Superior temporal gyrus (tissue), 1 donor: ENCODE measurements at regions not wholly inside any gene's neighbourhood (a gene's known extent, or its start where the extent isn't known, plus 50 kb on each side); places are given as distances from the start of the nearest gene placed in this dataset.
"Not testable (repeated sequence)": the region's sequence is repeated elsewhere in the genome, so short reads cannot be mapped to it uniquely, and the experiment has no call there.

Source experiments
- DNase-seq: peaks from one replicate; pipeline ENCODE4 v3.0.0-alpha.2; 2016; ENCODE audit errors: extremely low spot score

DNA sequence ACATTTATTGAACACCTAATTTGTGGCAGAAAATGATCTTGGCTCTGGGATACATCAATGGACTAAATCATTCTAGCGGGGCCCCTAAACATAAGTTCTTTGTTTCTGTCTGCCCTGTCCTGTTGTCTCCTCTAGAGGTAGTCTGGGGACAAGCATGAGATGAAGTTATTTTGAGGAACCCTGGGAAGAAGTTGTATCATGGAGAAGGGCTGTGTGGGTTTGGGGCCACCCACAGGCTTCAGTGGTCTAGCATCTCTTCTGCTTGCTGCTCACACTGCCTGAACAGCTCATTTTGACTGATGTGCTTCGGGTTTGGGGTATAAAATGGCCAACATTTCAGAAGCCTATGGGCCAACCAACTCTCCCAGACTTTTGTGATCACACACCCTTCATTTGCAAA, 50.3 kb upstream of the OSBPL11 start:
- no peak for DNase-seq

DNA sequence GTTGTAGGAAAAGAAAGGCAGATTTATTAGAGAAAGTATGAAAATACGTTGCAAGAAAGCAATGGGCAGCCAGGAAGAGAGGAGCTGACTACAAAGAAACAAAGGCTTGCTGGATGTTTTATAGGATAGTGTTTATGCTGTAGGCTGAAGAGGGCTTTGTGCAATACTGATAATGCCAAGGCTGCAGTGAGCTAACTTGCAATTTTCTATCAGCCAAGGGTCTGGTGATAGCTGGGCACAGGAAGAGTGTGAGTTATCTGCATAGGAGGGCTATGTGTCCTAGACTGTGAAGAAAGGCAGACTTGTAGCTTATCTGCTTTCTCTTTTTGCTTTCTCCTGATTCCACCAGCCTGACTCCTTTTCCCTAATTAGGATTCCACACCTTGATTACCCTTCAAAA, 51.3 kb upstream of the OSBPL11 start:
- DNase-seq, result no peak

DNA sequence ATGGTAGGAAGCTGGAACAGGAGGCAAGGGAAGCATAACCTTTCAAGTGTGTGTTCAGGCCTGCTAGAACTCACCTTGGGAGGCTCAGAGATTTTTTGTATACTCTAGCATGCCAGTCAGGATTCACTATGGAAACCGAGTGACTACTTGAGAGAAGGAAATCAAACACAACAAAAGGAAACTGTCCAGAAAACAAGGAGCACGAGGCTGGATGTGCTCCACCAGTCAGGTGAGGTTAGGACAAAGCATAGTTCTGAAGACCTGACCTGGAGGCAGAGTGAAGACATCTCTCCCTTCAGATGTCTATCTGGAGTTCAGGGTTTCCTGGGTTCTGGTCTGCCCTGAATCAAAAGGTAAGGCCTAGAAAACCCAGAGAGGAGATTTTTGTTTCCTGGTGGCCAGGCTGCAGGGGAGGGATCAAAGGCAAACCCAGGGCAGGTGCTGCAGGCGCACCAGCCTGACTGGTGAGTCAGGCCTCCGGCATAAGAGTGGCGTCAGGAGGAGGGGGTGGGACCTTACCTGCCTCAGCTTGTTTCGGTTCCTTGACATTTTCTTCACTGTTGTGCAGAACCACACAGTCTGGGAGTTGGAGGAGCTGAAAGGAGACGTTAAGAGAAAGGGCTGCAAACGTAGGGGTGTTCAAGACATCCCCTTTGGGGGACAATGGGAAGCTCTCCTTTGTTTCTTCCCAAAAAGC, 52.2 kb upstream of the OSBPL11 start:
- no peak for DNase-seq

DNA sequence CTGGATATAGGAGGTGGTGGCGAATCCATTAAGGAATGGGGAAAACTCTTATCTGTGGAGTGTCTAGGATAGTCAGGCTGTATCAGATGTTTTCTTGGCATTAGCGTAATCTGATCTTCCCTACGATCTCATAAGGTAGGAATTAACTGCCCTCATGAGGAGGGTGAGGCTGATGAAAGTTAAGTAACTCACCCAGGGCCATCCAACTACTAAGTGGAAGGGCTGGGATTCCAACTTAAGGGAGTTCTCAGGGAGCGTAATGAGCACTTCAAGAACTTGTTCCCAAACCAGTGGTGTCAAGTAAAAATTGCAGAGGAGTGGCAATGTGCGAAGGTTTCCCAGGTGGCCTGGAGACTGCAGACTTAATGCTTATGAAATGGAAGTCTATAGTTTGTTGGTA, 55.9 kb upstream of the OSBPL11 start:
- DNase-seq, result no peak

DNA sequence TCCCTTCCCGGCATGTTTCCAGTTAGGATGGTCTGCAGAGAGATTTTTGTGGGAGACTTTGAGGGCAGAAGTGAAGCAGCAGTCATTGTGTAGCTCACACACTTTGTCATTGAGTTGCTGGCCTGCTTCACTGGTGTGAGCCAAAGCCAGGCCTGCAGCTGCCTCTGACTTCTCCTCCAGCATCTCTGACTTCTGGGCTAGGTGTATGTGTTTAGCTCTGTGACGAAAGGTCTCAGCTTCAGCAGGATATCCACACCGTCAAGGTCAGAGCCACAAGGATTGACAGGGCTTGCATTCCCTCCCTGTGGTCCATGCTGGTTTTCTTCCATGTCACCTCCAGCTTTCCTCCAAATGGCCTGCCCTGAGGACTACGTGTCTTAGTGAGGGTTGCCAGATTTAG, 57.1 kb upstream of the OSBPL11 start:
- no peak for DNase-seq

DNA sequence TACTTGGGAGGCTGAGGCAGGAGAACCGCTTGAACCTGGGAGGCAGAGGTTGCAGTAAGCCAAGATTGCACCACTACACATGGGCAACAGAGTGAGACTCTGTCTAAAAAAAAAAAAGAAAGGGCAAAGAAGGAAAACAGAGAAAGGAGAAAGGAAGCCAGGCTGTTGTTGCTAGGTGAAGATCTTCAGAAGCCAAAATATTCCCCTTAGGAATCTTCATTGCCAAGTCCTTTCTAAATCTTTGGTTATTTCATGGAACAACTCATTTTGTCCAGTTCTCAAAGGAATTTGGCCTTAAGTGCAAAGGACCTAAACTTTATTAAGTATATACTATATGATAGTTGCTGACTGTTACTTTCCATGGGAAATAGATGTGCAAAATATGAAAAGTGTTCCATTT, 59.2 kb upstream of the OSBPL11 start:
- peak; percentile 36 for DNase-seq

DNA sequence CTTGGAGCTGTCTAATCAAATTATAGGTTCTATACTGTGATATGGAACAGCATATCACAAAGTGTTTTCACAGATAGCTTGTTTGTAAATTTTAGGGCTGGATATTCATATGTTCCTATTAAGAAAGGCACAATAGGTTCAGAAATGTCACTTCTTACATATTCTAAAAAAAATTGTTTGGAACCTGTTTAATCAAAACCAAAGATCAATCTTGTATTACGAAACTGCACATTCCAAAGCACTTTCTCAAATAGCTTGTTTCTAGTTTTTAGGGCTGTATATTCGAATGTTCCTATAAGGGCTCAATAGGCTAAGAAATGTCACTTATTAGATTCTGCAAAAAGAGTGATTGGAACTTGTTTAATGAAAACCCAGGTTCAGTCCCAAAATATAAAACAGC, 67.4 kb upstream of the OSBPL11 start:
- no peak for DNase-seq

DNA sequence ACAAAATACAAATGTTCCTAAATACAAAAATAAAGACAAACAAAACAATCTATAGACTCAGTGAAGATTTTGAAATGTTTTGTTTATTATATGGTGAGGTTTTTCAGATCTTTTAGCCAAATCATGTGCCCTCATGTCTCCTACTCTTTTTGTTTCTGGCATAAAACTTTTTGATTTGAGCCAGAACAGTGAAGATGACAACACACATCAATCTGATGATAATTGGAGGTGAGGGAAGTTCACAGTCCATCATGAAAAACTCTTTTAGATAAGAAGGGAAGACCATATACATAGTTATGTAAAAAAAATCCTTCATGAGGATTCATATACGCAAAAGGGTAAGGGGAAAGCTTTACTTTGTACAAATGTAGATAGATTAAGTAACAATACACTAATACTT, 75.1 kb upstream of the OSBPL11 start:
- DNase-seq, result no peak

DNA sequence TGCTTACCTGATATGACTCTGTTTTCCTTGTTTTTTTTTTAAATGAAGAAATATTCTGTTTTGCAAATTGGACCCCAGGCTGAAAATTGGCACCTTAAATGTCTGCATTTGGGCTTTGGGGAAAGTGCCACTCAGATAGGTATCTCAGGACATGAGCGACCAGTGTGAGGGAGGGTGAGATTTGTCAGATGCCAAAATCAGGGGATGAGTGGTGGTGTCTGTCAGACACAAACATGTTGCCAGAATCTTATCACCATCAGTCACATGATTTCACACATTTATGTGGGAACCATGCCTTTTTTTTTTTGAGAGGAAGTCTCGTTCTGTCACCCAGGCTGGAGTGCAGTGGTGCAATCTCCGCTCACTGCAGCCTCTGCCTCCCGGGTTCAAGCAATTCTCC, 75.6 kb upstream of the OSBPL11 start:
- no peak for DNase-seq

DNA sequence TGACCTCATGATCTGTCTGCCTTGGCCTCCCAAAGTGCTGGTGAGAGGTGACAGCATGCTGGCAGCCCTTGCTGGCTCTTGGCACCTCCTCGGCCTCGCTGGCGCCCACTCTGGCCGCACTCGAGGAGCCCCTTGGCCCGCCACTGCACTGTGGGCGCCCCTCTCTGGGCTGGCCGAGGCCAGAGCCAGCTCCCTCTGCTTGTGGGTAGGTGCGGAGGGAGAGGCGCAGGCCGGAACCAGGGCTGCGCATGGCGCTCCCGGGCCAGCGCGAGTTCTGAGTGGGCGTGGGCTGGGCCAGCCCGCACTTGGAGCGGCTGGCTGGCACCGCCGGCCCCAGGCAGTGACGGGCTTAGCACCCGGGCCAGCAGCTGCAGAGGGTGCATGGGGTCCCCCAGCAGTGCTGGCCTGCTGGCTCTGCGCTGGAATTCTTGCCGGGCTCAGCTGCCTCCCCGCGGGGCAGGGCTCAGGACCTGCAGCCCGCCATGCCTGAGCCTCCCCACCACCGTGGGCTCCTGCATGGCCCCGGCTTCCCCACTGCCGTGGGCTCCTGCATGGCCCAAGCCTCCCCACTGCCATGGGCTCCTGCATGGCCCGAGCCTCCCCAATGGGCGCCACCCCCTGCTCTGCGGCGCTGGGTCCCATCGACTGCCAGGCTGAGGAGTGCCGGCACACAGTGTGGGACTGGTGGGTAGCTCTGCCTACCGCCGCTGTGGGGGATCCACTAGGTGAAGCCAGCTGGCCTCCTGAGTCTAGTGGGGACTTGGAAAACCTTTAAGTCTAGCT, 76.4 kb upstream of the OSBPL11 start:
- no peak for DNase-seq

DNA sequence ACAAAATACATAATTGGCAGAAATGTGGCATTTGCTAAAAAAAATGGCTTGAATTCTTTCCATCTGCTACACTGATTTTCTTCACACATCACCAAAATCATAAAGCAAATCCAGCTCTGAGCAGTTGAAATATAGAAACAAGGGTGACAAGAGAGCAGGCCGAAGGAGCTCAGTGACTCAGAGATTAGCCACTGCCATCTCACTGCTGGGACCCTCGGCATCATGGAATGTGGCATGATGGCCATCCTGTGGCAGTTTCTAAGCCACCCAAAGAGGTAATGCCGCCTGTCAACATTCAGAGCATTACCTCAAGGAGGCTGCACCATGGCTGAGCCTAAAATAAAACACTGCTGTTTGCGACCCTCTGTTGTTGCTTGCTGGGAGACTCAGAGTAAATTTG, 80.5 kb upstream of the OSBPL11 start:
- DNase-seq, result no peak

DNA sequence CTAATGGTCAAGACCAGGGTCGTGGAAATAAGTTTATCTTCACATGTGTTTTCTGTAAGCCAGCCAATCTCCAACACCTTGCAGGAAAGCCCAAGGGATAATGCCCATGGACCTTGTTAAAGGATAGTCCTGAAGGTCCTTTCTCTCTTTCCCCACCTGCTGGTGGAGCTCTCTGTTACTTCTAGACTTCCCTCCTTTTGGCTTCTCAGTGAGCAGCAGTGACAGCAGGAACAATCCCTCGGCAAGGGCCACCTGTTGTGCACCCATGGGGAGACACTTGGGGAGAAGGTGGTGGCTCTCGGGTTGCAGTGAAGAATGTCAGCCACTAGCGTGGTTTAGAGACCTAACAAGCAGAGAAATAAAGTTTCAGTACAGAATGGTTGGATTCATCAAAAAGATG, 84.0 kb upstream of the OSBPL11 start:
- no peak for DNase-seq

DNA sequence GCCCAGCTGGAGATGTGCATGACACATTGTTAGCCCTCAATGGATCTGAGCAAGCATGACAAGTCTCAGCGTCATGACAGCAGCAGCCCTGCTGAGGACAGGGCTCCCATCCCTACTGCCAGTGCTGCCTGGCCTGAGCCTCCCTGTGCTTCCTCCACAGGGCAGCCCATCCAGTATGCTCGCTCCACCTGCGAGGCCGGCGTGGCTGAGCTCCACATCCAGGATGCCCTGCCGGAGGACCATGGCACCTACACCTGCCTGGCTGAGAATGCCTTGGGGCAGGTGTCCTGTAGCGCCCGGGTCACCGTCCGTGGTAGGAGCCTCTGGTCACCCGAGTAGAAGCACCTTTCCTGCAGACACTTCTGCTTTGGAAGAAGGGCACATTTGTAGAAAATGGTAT, 85.8 kb upstream of the OSBPL11 start:
- DNase-seq, result no peak

DNA sequence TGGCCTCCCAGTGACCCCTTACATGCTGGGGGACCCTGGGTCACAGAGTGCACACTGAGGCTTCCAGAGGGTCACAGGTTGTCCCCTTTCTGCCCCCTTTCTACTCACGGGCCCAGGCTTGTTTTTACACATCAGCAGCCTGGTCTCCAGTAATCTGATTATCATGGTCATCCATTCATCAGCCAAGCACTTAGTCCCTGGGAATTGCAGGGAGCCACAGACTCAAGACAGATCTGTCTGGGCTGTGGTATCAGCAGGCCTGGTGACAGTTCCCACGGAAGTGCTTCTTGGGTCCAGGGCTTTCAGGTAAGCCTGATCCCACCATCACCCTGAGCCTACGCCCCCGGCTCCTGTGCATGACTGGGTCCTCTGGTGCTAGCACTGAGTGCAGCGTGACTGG, 86.6 kb upstream of the OSBPL11 start:
- not testable (repeated sequence) for DNase-seq

DNA sequence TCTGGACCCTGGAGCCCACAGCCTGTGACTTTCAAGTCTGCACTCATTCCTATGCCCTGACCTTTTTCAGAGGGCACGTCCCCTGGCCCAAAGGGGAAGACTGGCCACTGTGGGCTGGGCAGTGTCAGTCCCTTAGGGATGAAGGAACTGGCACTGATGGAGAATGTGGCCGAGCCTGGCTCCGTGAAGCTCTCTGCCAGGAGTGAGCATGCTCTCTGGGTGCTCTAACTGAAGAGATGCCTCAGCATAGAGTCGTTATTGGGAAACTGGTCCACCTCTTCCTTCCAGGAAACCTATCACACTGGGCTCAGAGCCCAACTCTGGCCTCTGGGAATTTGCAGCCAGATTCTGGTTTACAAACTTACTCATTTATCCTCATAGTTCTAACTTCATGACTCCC, 87.3 kb upstream of the OSBPL11 start:
- DNase-seq, result not testable (repeated sequence)

DNA sequence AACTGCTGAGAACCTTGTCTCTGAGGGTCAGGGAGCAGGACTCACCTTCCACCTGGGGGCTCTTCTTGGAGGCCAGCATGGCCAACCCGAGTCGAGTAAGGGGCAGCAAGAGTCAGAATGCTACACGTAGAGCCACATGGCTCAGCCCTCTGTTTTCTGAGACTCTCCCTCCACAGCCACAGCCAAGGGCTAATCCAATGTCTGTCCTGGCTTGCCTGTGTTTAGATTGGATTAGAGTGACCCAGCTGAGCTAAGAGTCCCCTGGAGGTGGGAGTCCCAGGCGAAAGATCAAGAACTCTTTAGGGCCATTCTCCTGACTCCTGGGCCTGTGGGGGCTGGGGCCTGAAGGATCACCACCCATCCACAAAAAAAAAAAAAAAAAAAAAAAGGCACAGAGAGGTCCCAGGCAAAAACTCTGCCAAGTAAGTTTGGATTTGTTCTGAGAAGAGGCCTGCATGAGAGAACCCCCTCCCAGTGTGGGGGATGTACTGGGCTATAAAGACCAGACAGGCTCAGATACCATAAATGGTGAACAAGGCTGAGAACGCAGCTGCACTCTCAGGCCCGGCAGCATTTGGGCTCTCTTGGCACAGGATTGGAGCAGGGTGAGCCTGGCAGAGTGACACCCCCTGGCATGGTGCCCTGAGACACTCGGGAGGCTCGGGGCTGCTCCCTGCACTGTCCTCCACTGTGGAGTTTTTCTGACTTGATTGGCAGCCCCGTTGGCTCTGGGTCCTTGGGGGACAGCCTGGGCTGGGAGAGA, 88.0 kb upstream of the OSBPL11 start:
- no peak for DNase-seq

DNA sequence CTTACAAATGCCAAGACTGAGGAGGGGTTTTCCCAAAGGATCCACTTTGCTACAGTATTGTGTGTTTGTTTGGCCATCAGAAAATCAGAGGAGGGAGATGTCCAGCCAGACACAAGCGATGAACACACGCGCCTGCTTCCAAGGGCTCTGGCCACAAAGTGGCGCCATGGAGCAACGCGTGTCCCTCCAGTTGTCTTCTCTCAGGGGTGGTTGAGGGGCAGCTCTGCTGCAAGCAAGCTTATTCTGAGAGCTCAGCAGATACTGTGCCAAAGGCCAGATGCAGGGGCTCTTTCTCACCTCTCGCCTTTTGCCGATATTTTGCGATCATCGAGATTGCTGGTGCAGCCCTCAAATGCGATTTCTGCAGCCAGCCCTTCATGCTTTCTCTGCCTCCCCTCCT, 88.9 kb upstream of the OSBPL11 start:
- DNase-seq, result no peak

DNA sequence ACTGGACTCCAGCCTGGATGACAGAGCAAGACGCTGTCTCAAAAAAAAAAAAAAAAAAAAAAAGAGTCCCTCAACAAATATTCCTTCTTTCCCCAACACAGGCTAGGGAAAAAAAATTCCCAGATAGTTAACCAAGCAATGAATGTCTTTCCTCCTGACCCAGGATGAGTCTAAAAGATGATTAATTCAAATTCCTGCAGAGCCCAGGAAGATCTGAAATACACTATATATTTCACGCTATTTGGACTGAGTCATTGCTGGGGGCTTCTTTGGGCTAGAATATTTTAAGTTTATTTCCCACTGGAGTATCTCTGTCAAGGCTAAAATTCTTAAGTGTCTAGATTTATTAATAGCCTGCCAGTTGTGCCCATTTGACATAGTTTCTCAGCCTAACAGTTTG, 90.4 kb upstream of the OSBPL11 start:
- not testable (repeated sequence) for DNase-seq

DNA sequence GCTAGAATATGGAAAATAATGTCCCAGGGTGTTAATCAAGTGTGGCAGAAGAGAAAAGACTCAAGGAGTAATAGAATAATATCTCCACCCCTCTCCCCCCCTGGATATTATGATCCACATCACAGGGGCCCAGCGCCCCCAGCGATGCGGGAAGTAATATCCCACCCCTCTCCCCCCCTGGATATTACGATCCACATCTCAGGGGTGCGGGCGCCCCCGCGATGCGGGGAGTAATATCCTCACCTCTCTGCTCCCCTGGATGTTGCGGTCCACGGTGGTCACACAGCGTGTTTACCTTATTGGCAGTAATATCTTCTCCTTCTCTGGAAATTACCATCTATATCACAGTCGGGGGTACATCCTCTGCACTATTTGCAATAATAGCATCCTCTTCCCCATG, 97.1 kb upstream of the OSBPL11 start:
- no peak for DNase-seq

DNA sequence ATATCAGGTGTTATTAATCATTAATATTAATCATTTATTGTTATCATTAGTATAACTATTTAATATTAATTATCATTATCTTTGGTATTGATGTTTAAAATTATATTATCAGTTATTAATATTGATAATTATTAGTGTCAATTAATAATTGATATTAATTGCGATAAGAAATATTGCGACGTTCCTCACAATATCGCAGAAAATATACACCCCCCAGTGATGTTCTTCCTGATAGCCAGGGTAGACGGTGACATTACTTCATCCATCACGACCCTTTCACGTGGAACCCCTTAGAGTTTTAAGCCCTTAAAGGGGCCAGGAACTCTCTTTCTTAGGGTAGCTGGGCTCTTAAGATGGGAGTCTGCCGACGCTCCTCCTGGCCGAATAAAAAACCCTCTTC, 98.6 kb upstream of the OSBPL11 start:
- no peak for DNase-seq

DNA sequence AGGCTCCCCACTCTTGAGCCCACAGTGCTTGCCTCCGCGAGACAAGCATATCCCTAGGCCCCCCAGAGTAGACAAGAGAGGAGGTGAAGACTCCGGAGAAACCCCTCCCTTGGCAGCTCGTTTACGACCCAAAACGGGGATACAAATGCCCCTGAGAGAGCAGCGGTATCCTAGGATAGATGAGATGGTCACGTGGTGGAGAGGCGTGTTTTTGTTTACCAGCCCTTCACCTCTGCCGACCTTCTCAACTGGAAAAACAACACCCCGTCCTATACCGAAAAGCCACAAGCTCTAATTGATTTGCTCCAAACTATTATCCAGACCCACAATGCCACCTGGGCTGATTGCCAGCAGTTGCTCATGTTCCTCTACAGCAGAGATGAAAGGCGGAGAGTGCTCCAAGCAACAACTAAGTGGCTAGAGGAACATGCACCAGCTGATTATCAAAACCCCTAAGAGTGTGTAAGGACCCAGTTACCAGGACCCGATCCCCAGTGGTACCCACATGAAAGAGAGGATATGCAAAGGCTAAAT, 99.5 kb upstream of the OSBPL11 start:
- no peak for DNase-seq

DNA sequence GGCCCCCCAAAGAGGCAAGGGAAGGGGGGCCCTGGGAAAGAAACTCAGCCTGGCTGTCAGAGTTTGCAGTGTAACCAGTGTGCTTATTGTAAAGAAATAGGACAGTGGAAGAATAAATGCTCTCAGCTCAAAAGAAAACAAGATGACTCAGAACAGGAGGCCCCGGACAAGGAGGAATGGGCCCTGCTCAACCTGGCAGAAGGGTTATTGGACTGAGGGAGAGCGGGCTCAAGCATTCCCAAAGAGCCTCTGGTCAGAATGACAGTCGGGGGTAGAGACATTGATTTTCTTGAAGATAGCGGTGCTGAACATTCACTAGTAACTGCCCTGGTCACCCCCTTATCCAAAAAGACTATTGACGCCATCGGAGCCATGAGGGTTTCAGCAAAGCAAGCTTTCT, 100.4 kb upstream of the OSBPL11 start:
- no peak for DNase-seq

DNA sequence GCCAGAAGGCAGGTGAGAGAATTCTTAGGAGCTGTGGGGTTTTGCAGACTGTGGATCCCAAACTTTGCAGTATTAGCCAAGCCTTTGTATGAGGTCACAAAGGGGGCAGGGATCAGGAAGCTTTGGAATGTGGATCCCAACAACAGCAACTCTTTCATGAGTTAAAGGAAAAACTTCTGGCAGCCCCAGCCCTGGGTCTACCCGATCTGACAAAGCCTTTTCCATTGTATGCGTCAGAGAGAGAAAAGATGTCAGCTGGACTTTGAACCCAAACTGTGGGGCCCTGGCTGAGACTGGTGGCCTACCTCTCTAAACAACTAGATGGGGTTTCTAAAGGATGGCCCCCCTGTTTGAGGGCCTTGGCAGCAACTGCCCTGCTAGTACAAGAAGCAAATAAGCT, 101.8 kb upstream of the OSBPL11 start:
- not testable (repeated sequence) for DNase-seq
